Esophagus (tissue), 2 donors: ENCODE measurements at regions not wholly inside any gene's neighbourhood (a gene's known extent, or its start where the extent isn't known, plus 50 kb on each side); places are given as distances from the start of the nearest gene placed in this dataset.

Experiments used
- H3K27ac ChIP-seq, 2 donors: one replicate each; pipeline ENCODE4 v1.5.1; 2013; ENCODE audit warnings: low read depth in 2 of 2, mild to moderate bottlenecking in 2 of 2, inconsistent platforms in 1 of 2, low read length in 1 of 2, moderate library complexity in 1 of 2
- H3K27me3 ChIP-seq, 2 donors: one replicate each; pipeline ENCODE4 v1.6.1; 2013; ENCODE audit warnings: low read length in 2 of 2, control low read depth in 1 of 2, mild to moderate bottlenecking in 1 of 2; ENCODE audit not compliant: insufficient read depth in 2 of 2, control insufficient read depth in 1 of 2
- H3K36me3 ChIP-seq, 2 donors: one replicate each; pipeline ENCODE4 v1.6.1; 2013; ENCODE audit warnings: low read length in 1 of 2; ENCODE audit not compliant: control insufficient read depth in 2 of 2, insufficient read depth in 2 of 2
- H3K4me1 ChIP-seq, 2 donors: one replicate each; pipeline ENCODE4 v1.6.1; 2013; ENCODE audit warnings: low read length in 1 of 2; ENCODE audit not compliant: control insufficient read depth in 2 of 2, insufficient read depth in 2 of 2
- H3K4me3 ChIP-seq, 2 donors: one replicate each; pipeline ENCODE4 v1.5.1; 2013; ENCODE audit warnings: low read length in 2 of 2, mild to moderate bottlenecking in 2 of 2, low read depth in 1 of 2, moderate library complexity in 1 of 2
- H3K9me3 ChIP-seq, 2 donors: one replicate each; pipeline ENCODE4 v1.6.1; 2013; ENCODE audit warnings: mild to moderate bottlenecking in 2 of 2, low read depth in 1 of 2, low read length in 1 of 2, moderate library complexity in 1 of 2; ENCODE audit not compliant: control insufficient read depth in 2 of 2, insufficient read depth in 1 of 2
- WGBS, 2 donors: extraction: QIAGEN DNeasy Blood & Tissue Kit; methylation state at CpG; one replicate each; pipeline ENCODE4 v1.1.7; 2013; 5-methylcytosine and 5-hydroxymethylcytosine counted together
- donor health status: healthy with polysubstance abuse.
- donor health status: Bipolar disorder and iron deficiency.

- Histone ChIP-seq H3K4me1 (no peaks in the 10 kb centered on the region), H3K27me3 (no peaks in the 10 kb centered on the region), H3K27ac (no peak overlapping the region), H3K9me3 (peaks cover 7 to 22% of the 10 kb centered on the region in 2 donors), H3K4me3 (no peak overlapping the region), H3K36me3 (no peaks in the 10 kb centered on the region)
- 78 to 80% methylated on average over 10 of the region's 10 CpGs for WGBS, 2 donors
These were observed 225.3 kb downstream of the GLRX3 start for GRCh38 chr10:130361351-130362105.

- 39 to 49% methylated on average over 9 of the region's 9 CpGs for WGBS, 2 donors
- Histone ChIP-seq H3K9me3 (peaks cover 7 to 22% of the 10 kb centered on the region in 2 donors), H3K27me3 (no peaks in the 10 kb centered on the region), H3K36me3 (no peaks in the 10 kb centered on the region), H3K4me1 (no peaks in the 10 kb centered on the region), H3K27ac (no peak overlapping the region), H3K4me3 (no peak overlapping the region)
These were observed 226.1 kb downstream of the GLRX3 start for GRCh38 chr10:130362308-130362761.

GRCh38 chr10:130363051-130363450, 226.9 kb downstream of the GLRX3 start:
- WGBS, 2 donors: 76 to 82% methylated on average over 5 of the region's 5 CpGs
- Histone ChIP-seq H3K27ac (no peak overlapping the region), H3K4me3 (no peak overlapping the region), H3K9me3 (peaks cover 4 to 26% of the 10 kb centered on the region in 2 donors), H3K4me1 (no peaks in the 10 kb centered on the region), H3K36me3 (no peaks in the 10 kb centered on the region), H3K27me3 (no peaks in the 10 kb centered on the region)

DNA sequence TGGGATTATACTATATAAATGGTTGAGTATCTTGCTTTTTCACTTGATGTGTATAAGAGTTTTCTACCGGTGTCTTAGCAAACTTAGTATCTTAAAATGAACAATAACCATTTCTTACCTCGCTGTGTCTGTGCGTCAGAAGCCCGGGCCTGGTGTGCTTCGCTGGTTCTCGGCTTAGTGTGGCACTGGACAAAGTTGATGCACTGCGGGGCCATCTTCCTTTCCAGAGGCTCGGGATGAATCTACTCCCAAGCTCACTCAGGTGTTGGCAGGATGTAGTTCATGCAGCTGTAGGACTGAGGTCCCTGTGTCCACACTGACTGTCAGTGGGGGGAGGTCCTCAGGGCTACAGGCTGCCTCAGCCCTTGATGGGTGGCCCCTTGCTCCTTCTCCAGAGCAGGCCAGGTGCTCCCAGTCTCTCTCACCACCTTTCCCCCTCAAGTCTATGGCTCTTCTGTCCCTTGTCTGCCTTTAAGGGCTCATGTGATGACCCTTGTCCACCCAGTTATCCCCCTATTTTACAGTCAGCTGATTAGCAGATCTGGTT, 227.8 kb downstream of the GLRX3 start:
- Histone ChIP-seq H3K9me3 (peaks cover 2 to 24% of the 10 kb centered on the region in 2 donors), H3K27me3 (no peaks in the 10 kb centered on the region), H3K36me3 (no peaks in the 10 kb centered on the region), H3K4me1 (no peaks in the 10 kb centered on the region), H3K27ac (no peak overlapping the region), H3K4me3 (no peak overlapping the region)
- 90 to 95% methylated on average over 8 of the region's 8 CpGs for WGBS, 2 donors

- WGBS, 2 donors: 74 to 75% methylated on average over 17 of the region's 17 CpGs
- Histone ChIP-seq H3K4me3 (no peak overlapping the region), H3K36me3 (no peaks in the 10 kb centered on the region), H3K27ac (no peak overlapping the region), H3K27me3 (no peaks in the 10 kb centered on the region), H3K4me1 (no peaks in the 10 kb centered on the region), H3K9me3 (peaks cover 2 to 31% of the 10 kb centered on the region in 2 donors)
These were observed 228.6 kb downstream of the GLRX3 start for GRCh38 chr10:130364631-130365411.

DNA sequence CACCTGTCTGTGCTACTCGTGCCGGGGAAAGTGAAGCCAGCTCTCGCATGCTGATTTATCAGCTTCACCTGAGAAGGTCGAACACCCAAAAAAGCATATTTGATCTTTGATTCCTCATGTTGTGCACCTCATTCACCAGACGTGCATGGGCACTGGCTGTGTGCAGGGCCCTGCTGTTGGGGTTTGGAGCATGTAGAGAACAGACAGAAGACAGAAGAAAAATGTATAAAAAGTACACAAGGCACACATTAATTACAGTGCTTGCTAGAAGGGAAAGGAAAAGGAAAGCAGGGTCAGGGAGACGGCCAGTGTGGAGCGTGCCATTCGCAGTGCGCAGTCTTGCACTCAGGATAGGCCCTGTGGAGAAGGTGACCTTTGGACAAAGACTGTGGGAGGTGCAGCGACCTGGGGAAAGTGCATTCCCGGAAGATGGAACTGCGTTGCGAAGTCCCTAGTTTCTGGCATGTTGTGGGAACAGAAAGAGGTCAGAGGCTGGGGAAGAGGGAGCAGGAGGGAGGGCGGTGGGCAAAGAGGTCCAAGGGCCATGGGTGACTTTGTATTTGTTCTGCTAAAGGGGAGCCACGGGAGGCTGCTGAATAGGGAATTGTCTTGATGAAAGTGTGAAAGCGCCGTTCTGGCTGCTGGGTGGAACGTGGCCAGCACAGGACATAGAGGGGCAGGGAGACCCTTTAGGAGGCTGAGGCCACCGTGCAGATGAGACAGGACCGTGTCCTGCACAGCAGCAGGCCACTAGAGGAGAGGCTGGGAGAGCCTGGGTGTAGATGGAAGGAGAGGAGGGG, 232.8 kb downstream of the GLRX3 start:
- 57 to 74% methylated on average over 20 of the region's 20 CpGs for WGBS, 2 donors
- Histone ChIP-seq H3K27ac (no peak overlapping the region), H3K4me1 (no peaks in the 10 kb centered on the region), H3K9me3 (peaks cover 6 to 33% of the 10 kb centered on the region in 2 donors), H3K36me3 (no peaks in the 10 kb centered on the region), H3K27me3 (no peaks in the 10 kb centered on the region), H3K4me3 (no peak overlapping the region)

GRCh38 chr10:130369645-130370381, 233.6 kb downstream of the GLRX3 start:
- Histone ChIP-seq H3K4me3 (no peak overlapping the region), H3K27me3 (no peaks in the 10 kb centered on the region), H3K36me3 (no peaks in the 10 kb centered on the region), H3K9me3 (peaks cover 6 to 30% of the 10 kb centered on the region in 2 donors), H3K4me1 (no peaks in the 10 kb centered on the region), H3K27ac (no peak overlapping the region)
- WGBS, 2 donors: 72 to 81% methylated on average over 13 of the region's 13 CpGs

- H3K36me3 ChIP-seq: no peaks in the 10 kb centered on the region
- no peaks in the 10 kb centered on the region for H3K4me1 ChIP-seq
- no peaks in the 10 kb centered on the region for H3K27me3 ChIP-seq
- no peak overlapping the region for H3K4me3 ChIP-seq
- WGBS, 2 donors: 61 to 74% methylated on average over 10 of the region's 10 CpGs
- no peak overlapping the region for H3K27ac ChIP-seq
- H3K9me3 ChIP-seq: peaks cover 6 to 27% of the 10 kb centered on the region in 2 donors
These were observed 234.5 kb downstream of the GLRX3 start for GRCh38 chr10:130370721-130371120.
